Fibroblast of skin of right quadriceps (primary cell): ENCODE measurements at regions not wholly inside any gene's neighbourhood (a gene's known extent, or its start where the extent isn't known, plus 50 kb on each side); places are given as distances from the start of the nearest gene placed in this dataset.

Source experiments
- DNase-seq: peaks from one replicate; pipeline ENCODE4 v3.0.0-alpha.2; 2013

- DNase-seq: peak; percentile 1
Measured at GRCh38 chr4:59091146-59092142, 1981.3 kb upstream of the IGFBP7 start.

- no peak for DNase-seq
Measured at GRCh38 chr4:59094505-59094904, 1984.3 kb upstream of the IGFBP7 start.

DNA sequence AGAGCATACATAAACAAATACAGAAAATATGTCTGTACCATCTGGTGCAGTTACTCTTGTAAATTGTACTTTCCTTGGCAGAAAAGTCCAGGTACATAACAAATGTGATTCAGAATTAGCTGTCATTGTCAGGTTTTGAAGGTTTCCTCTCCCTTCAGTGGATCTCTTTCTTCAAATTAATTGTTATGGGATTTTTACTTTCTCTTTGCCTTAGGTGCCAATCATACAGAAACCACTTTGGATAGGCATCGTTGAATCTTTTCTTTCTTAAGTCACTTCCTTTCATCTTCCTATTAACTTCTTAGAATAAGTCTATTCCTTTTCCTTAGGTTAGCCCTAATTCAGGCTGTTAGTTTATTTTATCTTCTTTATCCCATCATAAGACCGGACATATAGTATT is 1992.1 kb upstream of the IGFBP7 start:
- no peak for DNase-seq

DNA sequence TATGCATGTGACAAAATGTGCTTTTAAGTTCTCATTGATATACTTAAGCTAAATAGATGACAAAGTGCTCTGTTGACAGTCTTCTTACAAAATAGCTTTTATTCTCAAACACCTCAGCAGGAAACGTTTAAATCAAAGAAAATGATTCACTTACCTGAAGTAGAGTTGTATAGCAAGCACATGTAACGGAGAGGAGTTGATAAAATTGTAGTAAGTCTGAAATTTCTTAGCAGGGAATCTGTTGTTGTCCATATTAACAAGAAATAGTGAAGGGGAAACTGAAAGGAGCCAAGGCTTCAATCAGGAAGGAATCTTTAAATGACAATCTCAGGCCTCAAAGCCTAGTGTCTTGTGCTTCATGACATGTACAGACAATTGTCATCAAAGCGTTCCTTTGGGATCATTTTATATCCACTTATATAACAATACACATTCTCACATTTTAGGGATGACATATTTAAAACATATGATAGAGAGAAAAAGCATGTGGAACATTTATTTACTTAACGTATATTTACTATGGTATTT is 2010.2 kb upstream of the IGFBP7 start:
- no peak for DNase-seq

GRCh38 chr4:59122626-59123025 is 2012.4 kb upstream of the IGFBP7 start:
- DNase-seq: peak; percentile 6

- DNase-seq: no peak
Measured at GRCh38 chr4:59126159-59126558, 2016.0 kb upstream of the IGFBP7 start.

DNA sequence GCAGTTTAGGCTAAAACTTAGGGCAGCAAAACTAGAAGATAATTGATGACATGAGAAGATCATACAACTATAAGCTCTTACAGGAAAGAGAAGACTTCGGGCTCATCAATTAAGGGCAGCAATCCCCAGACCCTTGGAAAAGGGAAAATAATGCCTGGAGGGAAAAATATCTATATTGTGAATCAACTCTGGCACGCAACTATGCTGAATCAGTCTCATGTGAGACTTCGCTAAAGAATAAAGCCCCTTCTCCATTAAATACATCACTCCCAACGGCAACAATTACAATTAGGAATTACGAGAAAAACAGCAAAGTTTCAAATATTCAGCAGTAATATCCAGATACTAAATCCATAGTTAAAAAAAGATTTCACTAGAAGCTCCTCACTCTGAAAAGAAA is 2016.8 kb upstream of the IGFBP7 start:
- no peak for DNase-seq

DNA sequence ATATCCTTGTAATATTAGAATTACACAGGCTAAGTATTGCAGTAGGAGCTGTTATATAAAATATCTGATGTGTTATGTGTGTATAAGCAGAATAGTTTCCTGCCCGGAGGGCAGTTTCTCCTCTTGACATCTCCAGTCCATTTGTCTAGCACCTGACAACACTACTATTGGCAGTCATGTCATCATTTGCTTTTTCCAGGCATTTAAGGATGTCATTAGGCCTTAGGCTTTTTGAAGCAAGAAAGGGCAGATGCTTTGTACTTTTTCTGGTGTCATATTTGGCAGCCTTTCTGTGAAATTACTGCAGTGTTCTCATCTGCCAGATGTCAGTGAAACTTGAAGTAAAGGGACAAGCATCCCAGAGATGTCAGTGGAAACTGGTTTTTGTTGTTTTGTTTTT is 2017.6 kb upstream of the IGFBP7 start:
- DNase-seq: no peak

DNA sequence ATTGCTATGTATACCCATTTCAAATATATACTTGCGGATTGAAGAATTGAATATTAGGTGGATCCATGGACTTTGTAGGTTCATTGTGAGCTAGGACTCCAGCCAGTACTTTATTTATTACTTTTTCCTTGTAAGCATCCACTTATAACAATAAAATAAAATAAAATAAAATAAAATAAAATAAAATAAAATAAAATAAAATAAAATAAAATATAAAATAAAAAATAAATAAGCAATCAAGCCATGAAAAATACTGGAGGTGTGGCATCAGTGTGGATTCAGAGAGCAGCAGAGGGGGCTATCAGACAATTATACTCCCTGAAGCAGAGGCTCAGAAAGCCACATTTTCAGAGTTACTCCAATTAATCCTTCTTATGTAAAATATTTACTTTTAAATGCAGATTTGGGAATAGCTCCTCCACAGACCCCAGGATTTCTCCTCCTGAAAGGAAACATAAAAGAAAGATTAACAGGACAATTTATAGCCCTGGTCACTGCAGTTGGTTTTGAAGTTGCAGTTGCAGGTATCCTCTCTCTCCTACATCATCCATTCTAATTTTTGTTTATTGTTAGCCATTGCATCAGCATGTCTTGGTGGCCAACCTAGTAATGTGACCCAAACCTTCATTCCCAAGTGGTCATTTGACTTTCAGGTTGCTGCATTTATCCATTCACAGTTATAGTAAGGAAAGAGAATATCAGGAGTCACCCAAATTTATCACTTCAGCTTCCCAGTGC is 2025.2 kb upstream of the IGFBP7 start:
- no peak for DNase-seq

DNA sequence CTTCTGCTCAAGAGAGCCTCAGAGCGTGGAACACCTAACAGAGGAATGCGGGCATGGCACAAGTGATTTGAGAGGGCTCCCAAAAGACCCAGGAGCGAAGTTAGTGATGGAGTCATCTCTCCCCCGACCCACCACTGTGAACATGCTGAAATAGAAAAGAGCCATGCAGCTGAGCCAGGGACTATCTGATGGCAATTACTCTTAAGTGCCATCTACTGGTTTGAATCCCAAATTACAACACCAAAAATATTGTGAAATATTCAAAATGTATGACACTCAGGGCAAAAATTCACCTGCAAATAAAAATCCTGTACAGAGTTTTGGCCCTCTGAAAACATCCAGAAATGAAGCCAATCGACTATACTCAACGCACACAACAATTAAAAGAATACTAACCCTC is 2038.9 kb upstream of the ADGRL3 start:
- no peak for DNase-seq

DNA sequence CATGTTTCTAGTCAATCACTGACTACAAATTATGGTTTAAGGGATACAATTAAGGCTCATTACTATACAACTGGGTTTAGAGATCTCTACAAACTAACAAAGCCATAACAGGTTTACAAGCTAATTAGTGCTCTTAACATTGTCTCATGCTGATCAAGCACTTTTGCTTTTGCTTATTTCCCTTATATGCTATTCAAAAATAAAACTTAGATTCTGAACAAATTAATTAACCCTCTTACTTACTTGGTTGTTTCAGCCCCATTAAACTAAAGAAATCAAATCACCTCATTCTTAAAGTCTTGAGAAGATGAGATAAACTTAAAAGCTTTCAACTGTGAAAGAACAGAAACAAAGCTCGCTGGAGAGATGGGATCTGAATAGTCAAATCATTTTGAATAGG is 2024.5 kb upstream of the ADGRL3 start:
- no peak for DNase-seq

GRCh38 chr4:59179372-59179771 is 2020.8 kb upstream of the ADGRL3 start:
- DNase-seq: no peak

- no peak for DNase-seq
Measured at GRCh38 chr4:59180161-59180560, 2020.0 kb upstream of the ADGRL3 start.

- no peak for DNase-seq
Measured at GRCh38 chr4:59180969-59181368, 2019.2 kb upstream of the ADGRL3 start.

GRCh38 chr4:59195839-59196238 is 2004.3 kb upstream of the ADGRL3 start:
- no peak for DNase-seq

DNA sequence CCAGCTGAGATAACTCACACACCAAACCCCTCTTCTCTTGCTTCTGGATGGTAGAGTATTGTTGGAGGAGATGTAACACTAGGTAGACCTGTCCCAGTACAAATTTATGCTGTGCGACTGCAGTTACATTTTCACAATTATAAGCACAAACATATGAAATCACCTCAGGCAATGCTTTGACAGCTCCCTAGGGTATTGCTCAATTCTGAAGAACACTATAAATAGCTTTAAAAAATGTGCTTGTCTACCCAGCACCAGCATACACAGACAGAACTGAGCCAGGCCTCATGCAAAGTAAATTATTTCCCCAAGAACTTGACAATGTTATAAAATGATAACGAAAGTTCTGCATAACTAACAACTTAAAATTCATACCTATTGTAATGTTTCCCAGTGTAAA is 1999.1 kb upstream of the ADGRL3 start:
- peak; percentile 21 for DNase-seq

DNA sequence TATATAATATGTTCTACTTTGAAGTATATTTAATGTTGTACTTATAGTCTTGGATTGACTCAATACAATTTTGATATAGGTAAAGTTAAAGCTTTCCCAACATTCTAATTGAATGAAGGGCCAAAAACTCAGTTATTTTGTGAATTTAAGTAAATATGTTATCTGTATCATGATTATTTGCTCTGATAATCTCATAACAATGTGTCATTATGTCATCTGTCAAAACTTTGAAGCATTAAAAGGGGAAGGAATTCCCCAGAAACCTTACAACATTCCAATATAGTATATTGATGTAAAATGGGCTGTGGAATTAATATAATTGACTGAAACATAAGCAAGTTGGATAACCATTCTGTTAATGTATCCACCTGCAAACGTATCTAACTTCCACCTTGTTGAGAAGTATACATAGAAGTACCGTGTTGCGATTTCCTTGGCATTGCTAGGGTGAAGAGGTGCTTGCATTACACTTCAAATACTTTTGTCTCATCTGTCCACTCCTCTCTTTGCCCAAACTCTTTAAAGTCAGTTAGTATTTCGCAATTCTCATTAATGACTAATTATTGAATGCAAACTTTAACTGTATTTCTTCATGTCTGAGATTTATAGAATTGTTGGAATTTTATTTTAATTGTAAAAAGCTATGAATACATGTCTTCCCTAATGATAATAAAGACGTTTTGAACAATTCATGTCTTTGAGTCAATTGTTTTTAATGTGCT is 1982.1 kb upstream of the ADGRL3 start:
- no peak for DNase-seq

DNA sequence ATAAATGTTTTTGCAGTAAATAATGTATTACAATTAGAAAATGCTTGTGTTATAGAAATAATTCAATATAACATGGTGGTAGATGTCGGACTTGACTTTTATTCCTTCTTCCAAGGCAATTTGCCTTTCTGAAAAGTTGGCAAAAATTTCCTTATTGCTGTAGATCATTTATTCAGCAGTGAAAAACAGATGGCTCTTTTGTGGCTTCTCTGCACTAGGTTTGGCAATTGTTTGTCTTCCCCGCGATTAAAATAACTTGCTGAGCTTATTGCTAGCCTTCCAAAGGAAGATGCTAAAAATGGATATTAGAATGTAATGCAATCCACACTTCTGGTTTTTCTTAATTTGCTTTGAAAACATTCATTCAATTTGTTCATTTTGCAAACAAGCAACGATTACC is 1977.9 kb upstream of the ADGRL3 start:
- DNase-seq: no peak

DNA sequence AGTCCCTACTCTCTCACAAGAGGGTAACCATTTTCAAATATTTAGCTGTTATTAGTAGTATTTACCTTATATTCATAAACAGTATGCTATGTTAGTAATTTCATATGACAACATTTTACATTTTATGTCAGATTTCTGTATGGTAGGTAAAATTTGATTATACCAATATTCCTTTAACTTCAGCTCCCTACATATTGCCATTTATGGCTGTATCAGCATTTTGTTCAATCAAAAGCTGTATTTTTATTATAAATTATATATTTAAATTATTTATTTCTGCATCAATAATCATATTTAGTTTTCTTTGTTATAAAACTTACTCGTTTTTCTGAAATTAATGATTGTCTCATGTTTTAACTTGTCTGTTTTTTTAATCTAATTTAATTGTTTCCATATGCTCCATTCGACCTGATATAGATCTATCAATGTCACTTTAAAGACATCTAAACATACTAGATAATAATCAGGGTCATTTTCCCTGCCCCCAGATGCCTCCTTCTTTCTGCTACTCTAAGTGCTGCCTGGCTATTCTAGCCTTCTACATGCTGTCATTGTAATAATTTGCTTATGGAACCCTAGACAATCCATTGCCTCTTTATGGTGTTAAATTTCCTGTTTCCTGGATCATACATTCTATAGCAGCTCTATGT is 1976.7 kb upstream of the ADGRL3 start:
- no peak for DNase-seq

GRCh38 chr4:59238212-59238611 is 1961.9 kb upstream of the ADGRL3 start:
- DNase-seq: no peak

GRCh38 chr4:59240011-59240410 is 1960.1 kb upstream of the ADGRL3 start:
- DNase-seq: no peak

GRCh38 chr4:59243038-59243437 is 1957.1 kb upstream of the ADGRL3 start:
- no peak for DNase-seq

GRCh38 chr4:59247032-59247431 is 1953.1 kb upstream of the ADGRL3 start:
- DNase-seq: no peak
